Liver (tissue), 3 donors: ENCODE measurements at regions not wholly inside any gene's neighbourhood (a gene's known extent, or its start where the extent isn't known, plus 50 kb on each side); places are given as distances from the start of the nearest gene placed in this dataset.

Source experiments
- ATF3 ChIP-seq: IDR thresholded peaks from 2 replicates; pipeline ENCODE4 v1.6.1; 2016; ENCODE audit warnings: antibody characterized with exemption
- CTCF ChIP-seq: fragments of 150-350 bp; IDR thresholded peaks from 2 replicates; pipeline ENCODE4 v1.5.1; 2017; ENCODE audit warnings: improper control_type of control experiment, low read depth, low read length; ENCODE audit not compliant: missing input control
- EGR1 ChIP-seq, 2 donors: IDR thresholded peaks; 2 replicates each; pipeline ENCODE4 v1.6.1; 2016 to 2018; ENCODE audit warnings: antibody characterized with exemption in 2 of 2, low read depth in 2 of 2
- RAD21 ChIP-seq, 2 donors: IDR thresholded peaks; 2 replicates each; pipeline ENCODE4 v1.6.1; 2016; ENCODE audit warnings: antibody characterized with exemption in 2 of 2, mild to moderate bottlenecking in 2 of 2
- SP1 ChIP-seq: IDR thresholded peaks from 2 replicates; pipeline ENCODE4 v1.6.1; 2018; ENCODE audit warnings: antibody characterized with exemption, mild to moderate bottlenecking
- YY1 ChIP-seq: IDR thresholded peaks from 2 replicates; pipeline ENCODE4 v1.6.1; 2016; ENCODE audit warnings: antibody characterized with exemption, mild to moderate bottlenecking
- ZBTB33 ChIP-seq: IDR thresholded peaks from 2 replicates; pipeline ENCODE4 v1.6.1; 2016; ENCODE audit warnings: antibody characterized with exemption
- donor health status: healthy.
- donor health status: healthy.

GRCh38 chr2:195279840-195280427 lies 377.1 kb upstream of the SLC39A10 start:
- TF ChIP-seq SP1 (no peak), CTCF (no peak), EGR1 (IDR thresholded peaks at IDR 0.05; ENCODE audit: low read depth in 2 of 2) (no peak), YY1 (no peak), ATF3 (no peak), RAD21 (IDR thresholded peaks at IDR 0.05) (no peak), ZBTB33 (no peak)
